ENCODE measurements at regions not wholly inside any gene's neighbourhood (a gene's known extent, or its start where the extent isn't known, plus 50 kb on each side); places are given as distances from the start of the nearest gene placed in this dataset.

DNA sequence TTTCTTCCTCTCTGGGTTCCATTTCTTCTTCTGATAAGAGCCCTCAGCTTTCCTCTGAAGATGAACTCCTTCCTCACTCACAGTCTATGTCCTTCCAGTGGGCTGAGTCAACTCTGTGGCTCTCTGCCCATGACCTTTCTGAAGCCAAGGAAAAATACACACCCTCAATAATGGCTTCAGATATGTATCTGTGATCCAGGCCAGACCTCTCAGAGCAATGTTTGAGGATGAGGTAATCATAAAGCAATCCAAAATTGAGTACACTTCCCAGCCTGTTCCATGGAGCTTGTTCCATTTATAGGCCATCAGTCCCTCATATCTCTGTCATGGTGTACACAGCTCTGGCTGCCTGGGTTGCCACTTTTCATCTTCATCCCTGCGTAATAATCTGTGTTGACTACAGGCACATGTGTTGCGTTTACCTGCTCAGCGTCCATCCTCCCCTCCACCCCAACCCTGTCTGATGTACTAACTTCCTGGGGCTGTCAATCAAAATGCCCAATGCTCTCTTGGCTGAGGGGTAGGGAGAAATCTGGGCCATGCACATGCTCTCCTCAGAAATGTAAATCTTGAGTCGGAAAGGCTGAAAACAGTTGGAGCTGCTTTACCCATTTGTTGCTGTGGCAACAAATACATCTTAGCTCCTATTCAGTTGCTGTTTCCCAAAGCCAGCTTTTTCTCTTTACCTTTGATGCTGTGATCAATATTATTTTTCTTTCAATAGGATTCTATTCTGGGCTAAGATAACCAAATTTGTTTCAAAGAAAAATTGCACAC, 377.8 kb upstream of the TMEM132C start:
- DNase-seq (ENCODE audit: low spot score) = peak; percentile 30

DNA sequence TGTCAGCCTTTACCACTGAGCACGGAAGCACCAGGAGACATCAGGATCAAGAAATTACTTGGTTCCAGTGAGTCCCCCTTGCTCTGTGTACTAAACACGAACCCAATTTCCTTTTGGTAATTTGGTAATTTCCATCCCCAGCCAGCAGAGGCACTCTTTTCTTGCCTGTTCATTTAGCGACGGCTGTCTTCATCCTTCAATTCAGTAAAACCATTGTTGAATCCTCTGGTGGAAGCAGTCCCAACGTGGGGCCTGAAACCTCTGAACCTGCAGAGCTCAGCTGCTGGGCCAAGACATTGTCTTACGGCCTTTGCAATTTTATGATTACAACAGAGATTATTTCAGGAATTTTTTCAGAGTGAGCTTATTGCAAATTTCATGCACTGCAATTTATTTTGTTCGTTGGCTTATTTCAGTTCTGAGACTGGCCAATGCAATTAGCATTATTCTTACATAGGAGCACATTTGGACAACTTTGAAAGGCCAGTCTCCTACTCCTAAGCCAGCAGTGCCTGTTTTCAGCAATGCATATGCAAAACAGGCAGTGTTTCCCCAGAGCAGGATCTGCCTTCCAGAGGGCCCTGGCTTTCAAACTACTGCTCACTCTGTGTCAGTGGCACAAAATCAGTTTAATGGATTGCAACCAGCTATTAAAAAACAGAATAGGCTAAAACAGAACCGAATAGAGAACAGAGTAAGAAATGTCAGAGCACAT, 372.9 kb upstream of the TMEM132C start:
- DNase-seq (ENCODE audit: low spot score) = no peak

DNA sequence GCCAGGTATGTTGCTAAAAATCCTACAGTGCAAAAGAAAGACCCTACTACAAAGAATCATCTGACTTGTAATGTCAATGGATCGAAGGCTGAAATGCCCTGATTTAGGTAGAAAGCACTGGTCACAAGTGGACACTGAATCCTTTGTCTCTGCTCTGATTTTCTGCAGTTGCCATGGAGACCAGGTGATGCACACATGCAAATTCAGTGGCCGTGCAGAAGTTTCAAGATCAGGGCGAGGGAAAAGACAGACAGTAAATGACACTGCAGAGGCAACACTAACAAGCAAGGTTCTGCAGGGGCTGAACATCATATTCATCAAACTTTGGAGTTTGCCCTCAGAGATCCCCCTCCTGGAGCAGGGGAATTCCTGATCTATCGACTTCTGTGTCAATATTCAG, 370.3 kb upstream of the TMEM132C start:
- DNase-seq (ENCODE audit: low spot score) = no peak

DNA sequence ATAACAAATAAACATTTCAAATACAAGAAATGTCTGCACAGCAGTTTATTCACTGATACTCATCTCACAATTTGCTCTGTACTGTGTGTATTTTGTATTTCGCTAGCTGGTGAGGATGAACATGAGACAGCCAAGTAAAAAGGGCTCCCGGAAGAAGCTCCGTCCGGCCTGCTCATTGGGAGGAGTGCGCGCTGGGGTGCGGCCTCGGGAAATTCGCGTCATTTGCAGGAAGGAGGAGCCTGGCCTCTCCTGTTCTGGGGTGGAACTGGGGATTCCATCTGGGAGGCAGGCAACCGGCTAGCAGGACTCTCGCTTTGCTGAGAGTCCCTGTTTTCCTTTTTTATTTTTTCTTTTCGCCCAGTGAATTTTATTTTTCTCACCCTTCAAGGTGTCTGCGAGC, 368.4 kb upstream of the TMEM132C start:
- no peak for DNase-seq (ENCODE audit: low spot score)

DNA sequence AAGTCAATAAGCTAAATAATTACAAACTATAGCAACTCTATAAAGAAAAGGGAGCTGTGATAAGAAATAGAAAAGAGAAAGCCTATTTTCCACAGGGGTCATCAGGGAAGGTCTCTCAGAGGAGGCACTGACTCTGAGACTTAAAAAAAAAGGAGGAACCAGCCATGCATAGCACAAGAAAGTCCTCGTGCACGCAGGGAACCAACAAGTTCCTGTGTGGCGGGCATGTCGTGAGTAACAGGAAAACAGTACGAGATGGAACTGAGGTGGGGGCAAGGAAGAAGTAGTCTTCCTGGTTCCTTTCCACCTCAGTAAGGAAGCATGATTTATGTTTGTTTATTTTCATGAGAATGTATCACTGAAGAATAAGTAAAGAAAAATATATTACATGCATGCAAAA, 367.0 kb upstream of the TMEM132C start:
- no peak for DNase-seq (ENCODE audit: low spot score)

DNA sequence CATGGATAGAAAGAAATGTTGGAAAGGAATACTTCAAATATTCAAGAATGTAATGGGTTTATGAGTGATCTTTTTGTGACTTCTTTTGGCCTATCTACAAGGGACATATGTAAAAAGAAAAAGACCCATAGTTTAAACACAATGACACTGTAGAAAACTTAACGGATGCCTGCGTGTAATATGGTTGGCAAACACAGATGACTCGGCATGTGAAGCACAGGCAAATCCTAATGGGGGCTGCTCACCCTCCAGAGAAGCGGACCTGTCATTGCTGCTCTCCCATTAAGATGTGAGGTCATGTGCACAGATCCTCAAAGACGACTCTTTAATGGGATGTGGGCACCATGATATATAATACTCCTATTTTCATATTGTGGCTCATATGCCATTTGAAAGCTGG, 366.6 kb upstream of the TMEM132C start:
- DNase-seq (ENCODE audit: low spot score) = no peak

DNA sequence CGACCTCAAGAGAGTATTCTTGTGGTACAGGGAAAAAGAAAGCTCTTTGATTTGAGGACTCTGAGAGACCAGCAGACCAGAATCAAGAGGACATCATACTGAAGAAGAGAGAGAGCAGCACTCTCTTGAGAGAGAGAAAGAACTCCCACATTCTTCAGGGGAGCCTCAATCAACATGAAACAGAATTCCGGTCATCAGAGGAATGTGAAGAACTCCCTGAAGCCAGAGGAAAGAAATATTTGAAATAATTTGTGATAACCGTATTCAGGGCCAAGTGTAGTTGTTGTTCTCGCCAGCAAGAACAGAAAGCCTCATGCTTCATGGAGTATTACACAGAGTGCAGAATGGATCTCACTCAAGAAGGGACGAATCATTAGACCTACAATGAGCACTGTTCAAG, 363.8 kb upstream of the TMEM132C start:
- DNase-seq (ENCODE audit: low spot score) = peak; percentile 20

DNA sequence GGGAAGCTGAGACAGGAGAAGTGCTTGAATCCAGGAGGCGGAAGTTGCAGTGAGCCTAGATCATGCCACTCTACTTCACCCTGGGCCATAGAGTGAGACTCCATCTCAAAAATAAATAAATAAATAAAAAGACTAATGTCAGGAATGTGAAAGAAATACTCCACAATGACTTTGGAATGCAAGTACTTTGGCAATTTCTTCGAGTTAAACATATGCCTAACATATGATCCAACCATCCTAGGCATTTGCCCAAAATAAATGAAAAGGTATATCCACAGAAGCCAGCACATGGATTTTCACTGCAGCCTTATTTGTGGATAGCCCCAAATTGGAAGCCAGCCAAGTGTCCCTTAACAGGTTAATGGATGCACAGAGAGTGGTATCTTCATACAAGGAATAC, 357.9 kb upstream of the TMEM132C start:
- DNase-seq (ENCODE audit: low spot score) = no peak

DNA sequence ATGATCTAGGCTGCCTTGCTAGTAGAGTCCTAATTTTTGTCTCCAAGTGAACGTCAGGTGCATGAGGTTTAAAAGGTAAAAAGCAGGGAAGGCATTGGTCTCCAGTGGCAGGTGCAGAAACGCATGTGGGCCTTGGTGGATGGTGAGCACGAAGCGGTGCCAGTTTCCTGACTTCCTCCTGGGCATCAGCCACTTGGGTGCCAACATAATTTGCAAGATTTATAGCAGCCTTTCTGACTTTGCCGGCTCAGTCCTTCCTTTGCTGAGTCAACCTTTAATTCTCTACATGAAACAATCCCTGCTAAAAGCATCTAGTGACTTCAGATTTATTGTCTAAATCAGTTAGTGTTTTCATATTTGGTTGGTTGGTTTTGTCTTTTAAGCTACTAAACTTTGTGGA, 355.7 kb upstream of the TMEM132C start:
- no peak for DNase-seq (ENCODE audit: low spot score)

DNA sequence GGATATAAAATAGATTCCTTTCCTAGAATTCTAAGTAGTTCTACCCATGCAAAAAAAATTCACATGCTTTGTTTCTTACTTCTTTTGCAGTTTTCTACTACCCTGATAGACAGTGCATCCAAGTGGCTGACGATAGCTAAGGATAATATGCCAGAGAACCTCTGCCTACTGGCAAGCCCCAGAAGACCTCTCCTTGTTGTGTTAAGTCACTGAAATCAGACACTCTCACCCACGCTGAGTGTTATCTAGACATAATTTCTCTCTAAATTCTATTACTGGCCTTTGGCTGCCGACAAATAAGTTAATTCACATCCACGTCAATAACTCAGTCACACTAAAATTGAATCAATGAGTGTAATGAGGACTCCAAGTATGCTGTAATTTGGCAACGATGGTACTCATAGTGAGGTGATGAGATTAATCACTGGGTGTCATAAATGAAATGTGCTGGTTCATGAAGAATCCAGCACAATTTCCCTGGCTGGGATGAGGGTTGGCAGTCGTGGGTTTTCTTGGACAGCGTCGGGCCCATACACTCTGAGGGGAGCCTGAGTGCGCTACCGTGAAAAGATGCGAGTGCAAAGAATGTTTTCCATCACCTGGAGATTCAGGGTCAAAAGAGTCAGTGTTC, 354.8 kb upstream of the TMEM132C start:
- no peak for DNase-seq (ENCODE audit: low spot score)

DNA sequence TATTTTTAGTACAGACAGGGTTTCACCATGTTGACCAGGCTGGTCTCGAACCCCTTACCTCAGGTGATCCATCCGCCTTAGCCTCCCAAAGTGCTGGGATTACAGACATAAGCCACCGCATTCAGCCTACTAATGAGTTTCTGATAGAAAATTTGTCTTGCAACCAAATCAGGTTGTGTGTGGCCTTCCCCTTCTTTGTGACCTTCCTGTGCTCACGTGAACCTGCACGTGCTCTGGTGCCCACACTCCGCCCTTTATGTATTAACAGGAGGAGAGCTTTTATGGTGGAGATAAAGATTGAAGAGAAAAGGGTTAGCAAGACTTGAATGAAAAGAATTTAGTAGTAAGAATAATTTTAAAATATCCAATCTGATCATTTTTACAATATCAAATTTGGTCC, 343.5 kb upstream of the TMEM132C start:
- no peak for DNase-seq (ENCODE audit: low spot score)

DNA sequence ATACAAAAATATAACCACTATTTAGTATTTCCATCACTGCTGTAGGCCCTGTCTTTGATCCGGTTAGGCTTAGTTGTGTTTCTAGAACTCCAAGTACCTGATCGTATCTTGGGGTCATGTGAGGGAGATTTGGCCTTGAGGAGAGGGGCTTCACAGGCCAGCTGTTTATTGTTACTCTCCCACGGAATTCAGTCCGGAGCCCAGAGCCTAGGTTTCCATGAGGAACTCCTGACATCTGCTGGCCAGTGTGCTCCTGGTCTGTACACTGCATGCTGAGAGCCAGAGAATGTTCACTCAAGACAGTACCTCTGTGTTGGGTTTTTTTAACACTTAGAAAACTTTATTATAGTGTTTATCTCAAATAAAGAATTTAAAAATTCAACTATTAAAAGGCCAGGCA, 341.0 kb upstream of the TMEM132C start:
- peak; percentile 14 for DNase-seq (ENCODE audit: low spot score)

DNA sequence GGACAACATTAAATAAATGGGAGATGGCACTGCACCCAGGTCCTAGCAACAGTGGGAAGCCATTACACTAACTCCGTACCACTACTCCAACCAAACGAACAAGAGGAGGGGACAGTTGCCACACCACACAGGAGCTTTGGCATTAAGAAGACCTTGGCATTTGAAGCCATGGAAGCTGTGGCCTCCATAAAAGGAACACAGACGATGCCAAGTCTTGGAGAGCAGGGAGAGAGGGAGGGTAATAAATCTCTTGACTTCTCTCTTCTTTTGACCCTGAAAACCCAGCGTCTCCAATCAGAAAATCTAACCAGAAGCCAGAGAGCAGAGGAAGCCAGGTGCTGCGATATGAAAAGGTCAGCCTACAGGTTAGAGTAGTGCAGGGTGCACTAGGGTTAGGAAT, 338.8 kb upstream of the TMEM132C start:
- DNase-seq (ENCODE audit: low spot score) = no peak

DNA sequence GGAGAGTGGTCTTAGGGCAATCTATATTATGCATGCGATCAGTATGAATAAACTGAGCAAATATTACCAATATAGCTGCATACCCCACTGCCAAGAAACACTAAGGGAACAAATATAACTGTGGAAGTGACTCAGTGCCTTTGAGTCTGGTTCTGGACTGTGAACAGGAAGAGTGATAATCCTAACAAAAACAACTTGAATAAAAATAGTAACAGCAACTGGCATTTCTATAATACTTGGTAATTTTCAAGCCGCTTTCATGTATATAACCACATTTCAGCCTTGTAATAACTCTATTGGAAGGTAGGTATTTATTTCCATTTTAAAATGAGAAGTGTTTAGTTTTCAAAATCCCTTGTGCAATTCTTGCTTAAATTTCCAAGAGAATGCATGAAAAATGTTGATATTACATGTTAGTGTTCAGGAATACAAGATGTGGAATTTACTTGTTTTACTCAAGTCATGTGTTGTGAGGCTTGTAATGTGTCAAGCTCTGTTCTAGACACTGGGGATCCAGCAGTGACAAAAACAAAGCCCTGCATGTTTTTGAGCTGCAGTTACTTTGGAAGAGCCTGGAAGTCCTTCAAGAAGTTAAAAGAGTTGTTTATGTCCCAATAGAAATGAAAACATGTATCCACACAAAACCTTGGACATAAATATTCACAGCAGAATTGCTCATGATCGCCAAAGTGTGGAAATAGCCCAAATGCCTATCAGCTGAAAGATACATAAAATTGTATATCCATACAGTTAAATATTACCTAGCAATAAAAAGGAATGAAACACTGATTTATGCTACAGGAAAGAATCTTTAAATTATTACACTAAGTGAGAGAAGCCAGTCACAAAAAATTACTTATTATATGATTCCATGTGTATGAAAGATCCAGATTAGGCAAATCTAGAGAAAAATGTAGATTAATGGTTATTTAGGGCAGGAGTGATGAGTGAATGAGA, 338.1 kb upstream of the TMEM132C start:
- DNase-seq (ENCODE audit: low spot score) = peak; percentile 11

DNA sequence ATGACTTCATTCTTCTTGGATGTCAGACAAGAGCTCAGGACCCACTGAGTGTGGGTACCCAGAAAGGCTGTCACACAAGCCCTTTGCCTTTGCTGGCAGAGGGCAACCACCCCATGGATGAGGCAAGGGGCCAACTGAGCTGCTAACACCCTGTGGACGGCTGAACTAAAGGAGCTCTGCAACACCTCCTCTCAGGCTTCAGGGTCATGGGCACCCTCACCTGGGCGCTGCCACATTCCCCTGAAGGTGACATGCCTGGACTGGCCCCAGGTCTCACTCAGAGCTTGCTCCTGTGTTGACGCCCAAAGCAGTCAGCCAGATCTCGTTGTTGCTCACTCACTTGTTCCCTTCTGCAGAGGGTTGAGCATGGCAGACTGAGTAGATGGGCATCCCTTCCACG, 336.8 kb upstream of the TMEM132C start:
- no peak for DNase-seq (ENCODE audit: low spot score)

DNA sequence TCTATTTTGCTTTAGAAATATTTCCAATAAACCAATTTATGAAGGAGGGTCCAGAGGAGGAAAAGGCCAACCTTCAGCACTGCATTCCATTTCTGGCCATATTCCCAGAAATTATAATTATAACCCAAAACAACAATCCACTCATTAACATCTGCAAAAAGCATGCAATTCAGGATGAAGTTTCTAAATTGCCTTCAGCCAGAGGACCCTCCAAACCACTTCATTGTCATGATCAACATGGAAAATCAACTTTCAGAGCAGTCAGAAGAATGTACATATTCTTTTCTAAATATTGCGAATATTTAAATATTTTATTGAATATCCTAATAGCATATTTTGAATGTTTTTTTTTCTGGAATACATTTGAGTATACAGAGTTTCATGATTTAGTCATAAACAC, 332.6 kb upstream of the TMEM132C start:
- DNase-seq (ENCODE audit: low spot score) = no peak

DNA sequence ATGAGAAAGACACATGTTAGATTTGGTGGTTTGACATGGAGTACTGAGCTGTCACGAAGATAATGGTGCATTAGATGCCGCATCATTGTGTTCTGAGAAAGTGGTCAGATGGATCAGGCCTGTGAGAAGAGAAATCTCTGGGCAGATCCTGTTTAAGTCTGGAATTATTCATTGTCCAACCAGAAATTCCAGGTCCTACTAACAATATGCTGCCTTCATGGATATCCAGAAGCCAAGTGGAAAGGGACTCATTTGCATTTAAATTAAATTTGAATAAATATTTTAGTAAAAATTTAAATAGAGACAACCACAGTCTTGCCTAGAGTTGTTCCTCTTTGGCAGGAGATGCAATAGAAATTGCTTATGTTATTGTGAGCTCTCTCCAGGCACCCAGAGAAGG, 330.5 kb upstream of the TMEM132C start:
- DNase-seq (ENCODE audit: low spot score) = no peak

DNA sequence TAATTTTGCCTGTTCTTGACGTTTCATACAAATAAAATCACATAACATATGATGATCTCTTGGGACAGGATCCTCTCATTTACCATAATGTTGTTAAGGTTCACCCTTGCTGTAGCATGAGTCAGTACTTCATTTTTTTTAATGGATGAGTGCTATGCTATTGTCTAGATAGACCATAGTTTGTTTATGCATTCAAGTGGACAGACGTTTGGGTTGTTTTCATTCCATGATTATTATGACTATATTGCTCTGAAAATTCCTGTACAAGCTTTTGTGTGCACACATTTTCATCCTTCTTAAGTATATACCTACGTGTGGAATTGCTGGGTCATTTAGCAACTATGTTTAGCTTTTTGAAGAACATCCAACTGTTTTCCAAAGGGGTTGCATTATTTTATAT, 325.6 kb upstream of the TMEM132C start:
- DNase-seq (ENCODE audit: low spot score) = no peak

DNA sequence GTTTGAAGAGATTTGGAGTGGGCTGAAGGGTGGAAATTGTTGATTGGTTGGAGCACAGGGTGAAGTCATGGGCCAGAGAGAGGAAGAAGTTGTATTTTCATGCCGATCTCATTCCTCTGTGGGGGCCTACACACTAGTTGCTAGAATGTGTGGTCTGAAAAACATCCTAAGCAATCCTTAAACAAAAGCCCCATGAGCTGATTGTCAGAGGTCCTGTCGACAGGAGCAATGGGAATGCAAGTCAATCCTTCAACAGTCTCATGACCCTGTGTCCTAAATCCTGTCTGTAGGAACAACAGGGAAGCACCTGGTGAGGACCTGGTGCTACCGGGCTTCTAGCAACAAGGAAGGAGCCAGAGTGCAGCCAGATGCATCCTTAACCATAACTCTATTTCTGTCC, 324.0 kb upstream of the TMEM132C start:
- DNase-seq (ENCODE audit: low spot score) = no peak

DNA sequence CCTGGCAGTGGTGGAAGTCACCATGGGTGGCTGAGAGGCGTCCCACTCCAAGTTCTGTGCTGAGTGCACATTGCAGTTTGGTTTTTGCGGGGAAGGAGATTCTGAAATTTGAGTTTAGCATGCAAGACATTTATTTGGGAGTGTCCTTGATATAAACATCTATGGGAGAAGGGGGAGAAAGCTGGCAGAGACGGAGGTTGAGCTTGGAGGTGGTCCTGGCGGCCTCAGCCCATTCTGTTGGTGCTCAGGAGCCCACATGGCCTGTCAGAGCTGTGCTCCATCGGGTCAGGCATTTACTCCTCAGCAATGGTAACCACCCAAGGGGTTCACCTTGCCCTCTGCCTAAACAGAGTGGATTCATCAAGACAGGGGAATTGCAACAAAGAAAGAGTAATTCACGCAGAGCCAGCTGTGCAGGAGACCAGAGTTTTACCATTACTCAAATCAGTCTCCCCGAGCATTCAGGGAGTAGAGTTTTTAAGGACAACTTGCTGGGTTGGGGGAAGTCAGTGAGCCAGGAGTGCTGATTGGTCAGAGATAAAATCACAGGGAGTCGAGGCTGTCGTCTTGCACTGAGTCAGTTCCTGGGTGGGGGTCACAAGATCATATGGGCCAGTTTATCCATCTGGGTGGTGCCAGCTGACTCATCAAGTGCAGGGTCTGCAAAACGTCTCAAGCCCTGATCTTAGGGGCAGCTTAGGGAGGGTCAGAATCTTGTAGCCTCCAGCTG, 323.3 kb upstream of the TMEM132C start:
- no peak for DNase-seq (ENCODE audit: low spot score)

DNA sequence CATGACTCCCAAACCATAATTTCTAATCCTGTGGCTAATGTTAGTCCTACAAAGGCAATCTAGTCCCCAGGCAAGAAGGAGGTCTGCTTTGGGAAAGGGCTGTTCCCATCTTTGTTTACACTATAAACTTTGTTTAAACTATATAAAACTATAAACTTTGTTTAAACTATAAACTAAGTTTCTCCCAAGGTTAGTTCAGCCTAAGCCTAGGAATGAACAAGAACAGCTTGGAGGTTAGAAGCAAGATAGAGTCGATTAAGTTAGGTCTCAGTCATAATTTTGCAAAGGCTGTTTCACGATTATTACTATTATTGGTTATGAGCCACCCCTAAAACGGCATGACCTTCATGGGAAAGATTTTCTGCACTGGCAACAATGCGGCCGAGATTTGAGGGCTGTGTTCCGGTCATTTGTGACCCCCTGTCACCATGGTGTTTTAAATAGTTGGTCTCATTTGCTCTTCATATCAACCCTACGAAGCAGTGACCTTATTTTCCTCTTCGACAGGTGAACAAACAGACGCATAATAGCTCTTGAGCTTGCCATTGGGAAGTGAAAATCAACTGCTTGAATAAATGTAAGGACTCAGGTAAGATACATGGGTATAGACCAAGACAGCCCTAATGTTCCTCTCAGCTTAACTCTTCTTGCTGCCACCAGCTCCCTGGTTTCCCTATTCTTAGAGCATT, 322.6 kb upstream of the TMEM132C start:
- DNase-seq (ENCODE audit: low spot score) = no peak
